Skin epidermis (tissue), 12 donors: ENCODE measurements at regions not wholly inside any gene's neighbourhood (a gene's known extent, or its start where the extent isn't known, plus 50 kb on each side); places are given as distances from the start of the nearest gene placed in this dataset.

Experiments used
- H3K27ac ChIP-seq, 21 experiments: fragments of 200-600 bp; sonication (generic) in 11 of 21; one replicate each; pipeline ENCODE4 v1.5.0; 2020; ENCODE audit warnings: mild to moderate bottlenecking in 3 of 21, inconsistent platforms in 2 of 21, moderate library complexity in 2 of 21
- H3K4me3 ChIP-seq, 7 experiments: fragments of 200-600 bp; sonication (generic) in 2 of 7; one replicate each; pipeline ENCODE4 v1.5.0; 2020; ENCODE audit warnings: inconsistent platforms in 2 of 7, mild to moderate bottlenecking in 2 of 7, moderate library complexity in 1 of 7

DNA sequence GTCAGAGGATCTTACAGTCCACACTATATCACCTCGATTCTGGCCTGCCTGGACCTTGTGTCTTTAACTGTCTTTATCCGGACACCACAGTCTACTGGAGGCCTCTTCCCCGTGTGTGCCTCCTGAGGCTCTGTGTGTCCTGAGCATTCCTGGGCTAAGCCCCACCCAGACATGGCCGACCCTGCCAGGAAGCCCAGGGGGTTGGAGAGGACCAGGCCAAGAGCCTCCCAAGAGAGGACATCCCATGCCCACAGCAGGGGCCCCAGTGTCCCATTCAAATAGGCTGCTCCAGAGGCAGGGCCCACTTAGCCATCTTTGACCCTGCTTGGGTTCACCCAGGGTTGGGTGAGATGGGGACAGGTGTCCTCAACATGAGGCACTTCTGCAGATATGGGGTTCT, 84.7 kb upstream of the OTOS start:
- H3K27ac ChIP-seq, result no peak overlapping the region

DNA sequence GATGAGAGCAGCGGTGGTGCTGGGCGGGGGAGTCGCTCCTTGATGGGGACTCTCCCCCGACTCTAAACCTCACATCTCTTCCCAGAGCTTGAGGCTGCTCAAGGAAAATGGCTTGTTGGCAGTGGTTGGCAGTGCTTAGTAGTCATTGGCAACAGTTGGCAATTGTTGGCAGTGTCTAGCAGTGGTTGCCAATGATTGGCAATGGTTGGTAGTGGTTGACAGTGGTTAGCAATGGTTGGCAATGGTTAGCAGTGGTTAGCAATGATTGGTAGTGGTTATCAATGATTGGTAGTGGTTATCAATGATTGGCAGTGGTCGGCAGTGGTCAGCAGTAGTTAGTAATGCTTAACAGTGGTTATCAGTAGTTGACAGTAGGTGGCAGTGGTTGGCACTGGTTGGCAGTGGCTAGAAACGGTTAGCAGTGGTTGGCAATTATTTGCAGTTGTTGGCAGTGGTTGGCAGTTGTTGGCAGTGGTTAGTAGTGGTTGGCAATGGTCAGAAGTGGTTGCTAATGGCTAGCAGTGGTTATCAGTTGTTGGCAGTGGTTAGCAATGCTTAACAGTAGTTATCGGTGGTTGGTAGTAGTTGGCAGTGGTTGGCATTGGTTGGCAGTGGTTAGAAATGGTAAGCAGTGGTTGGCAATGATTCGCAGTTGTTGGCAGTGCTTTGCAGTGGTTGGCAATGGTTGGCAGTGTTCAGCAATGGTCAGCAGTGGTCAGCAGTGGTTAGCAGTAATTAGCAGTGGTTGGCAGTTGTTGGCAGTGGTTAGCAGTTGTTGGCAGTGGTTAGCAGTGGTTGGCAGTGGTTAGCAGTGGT, 85.4 kb upstream of the OTOS start:
- H3K27ac ChIP-seq, result no peak overlapping the region

More for the DNA sequence above, 84.7 kb upstream of the OTOS start:
- H3K4me3 ChIP-seq, result no peak overlapping the region

GRCh38 chr2:240226672-240227537, 86.4 kb upstream of the OTOS start:
- Histone ChIP-seq H3K27ac (no peak overlapping the region), H3K4me3 (no peak overlapping the region)

More for the DNA sequence above, 85.4 kb upstream of the OTOS start:
- H3K4me3 ChIP-seq, result no peak overlapping the region

- Histone ChIP-seq H3K4me3 (no peak overlapping the region), H3K27ac (no peak overlapping the region)
These were observed 87.3 kb upstream of the OTOS start for GRCh38 chr2:240227538-240228428.

DNA sequence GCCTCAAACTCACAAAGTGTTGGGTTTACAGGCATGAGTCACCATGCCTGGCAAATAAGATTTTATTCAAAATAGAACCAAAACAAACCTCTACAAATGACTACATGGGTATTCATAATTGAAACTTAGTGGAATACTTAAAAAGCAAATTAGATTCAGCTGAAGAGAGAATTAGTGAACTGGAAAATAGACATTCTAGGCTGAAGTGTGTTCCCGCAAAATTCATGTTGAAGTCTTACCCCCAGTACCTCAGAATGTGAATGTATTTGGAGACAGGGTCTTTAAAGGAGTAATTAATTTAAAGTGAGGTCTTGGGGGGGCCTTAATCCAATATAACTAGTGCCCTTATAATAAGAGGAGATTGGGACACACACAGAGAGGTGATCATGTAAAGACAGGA, 88.5 kb upstream of the OTOS start:
- no peak overlapping the region for H3K27ac ChIP-seq
- H3K4me3 ChIP-seq, result no peak overlapping the region

GRCh38 chr2:240229603-240230235, 89.3 kb upstream of the OTOS start:
- Histone ChIP-seq H3K27ac (no peak overlapping the region), H3K4me3 (no peak overlapping the region)

DNA sequence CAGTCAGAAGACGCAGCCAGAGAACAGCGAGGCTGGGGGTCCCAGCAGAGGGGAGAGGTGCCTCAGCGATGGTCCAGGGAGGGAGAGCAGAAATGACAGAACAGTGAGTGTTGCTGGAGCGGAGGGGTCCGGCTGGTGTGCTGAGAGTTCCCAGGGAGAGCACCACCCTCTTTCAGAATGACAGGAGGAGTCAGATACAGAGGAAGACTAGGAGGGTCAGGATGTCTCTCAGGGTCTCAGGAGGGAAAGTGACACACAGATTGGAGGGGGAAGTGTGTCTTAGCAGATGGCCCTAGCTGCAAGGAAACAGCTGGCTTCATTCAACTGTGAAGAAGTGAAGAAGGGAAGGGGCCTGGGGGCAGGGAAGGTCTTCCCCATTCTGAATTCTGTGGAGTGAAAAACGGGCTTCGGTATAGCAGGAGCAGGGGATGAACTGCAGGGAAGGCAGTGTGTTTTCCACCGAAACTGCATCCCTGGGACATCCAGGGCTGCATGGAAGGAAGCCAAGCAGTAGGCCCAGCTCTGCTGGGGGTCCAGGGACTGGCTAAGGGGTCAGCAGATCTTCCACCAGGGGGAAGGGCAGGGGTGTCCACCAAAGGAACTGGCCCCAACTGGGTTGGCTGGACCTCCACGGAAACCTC, 90.0 kb upstream of the OTOS start:
- Histone ChIP-seq H3K27ac (no peak overlapping the region), H3K4me3 (no peak overlapping the region)

GRCh38 chr2:240231838-240232244, 91.4 kb upstream of the OTOS start:
- Histone ChIP-seq H3K4me3 (no peak overlapping the region), H3K27ac (no peak overlapping the region)

DNA sequence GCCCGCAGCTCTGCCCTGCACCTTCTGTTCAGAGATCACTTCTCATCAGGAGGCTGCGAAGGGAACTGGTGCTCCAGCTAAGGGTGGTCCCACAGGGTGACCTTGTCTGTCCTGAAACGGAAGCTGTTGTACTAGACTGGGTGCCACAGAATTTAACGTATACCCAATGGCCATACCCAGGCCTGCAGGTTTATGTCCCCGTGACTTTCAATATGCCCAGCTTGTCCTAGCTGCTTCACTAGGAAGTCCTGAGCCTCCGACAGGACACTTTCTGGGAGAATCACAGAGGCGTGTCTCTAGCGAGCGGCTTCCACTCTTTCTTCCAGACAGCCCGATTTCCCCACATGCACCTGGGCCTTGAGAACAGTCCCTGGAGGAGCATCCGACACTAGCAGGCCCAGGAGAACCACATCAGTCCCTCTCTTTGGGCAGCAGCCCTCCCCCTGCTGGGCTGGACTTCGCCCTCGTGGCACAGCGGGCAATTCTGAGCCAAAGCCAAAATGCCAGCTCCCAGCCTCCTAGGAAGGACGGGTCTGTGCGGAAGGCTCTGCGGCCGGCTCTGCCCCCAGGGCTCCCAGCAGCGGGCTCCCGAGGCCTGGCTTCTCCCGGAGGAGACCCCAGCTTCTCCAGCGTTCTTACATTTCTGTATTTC, 91.9 kb upstream of the OTOS start:
- Histone ChIP-seq H3K27ac (peak overlapping the region in 1 of 21 experiments; percentile 17), H3K4me3 (no peak overlapping the region)

DNA sequence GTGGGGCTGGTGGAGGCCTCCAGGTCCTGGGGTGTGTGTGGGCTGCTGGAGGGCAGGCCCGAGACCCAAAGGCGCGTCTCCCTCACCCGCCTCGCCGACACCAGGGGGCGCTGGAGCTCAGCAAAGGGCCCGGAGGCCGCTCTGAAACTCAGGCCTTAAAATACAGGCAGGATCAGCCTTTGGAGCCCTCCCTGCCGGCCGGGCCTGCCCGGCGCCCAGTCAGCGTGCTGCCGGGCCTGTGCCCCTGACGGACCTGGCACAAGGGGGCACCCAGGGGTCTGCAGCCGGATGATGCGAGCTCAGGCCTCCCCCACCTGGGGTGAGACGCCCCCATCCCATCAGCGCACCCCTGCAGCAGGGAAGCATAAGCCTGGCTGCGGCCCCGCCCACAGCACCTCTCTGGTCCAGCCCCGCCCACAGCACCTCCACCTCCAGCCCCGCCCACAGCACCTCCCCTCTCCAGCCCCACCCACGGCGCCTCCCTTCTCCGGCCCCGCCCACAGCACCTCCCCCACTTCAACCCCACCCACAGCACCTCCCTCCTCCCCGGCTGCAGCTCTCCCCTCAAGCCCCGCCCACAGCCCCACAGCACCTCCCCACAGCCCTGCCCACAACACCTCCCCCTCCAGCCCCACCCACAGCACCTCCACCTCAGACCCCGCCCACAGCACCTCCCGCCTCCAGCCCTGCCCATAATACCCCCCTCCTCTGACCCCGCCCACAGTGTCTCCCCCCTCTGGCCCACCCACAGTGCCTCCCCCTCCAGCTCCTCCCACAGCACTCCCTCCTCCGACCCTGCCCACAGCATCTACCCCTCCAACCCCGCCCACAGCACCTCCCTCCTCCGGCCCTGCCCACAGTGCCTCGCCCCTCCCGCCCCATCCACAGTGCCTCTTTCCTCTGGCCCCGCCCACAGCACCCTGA, 92.8 kb upstream of the OTOS start:
- H3K27ac ChIP-seq, result peak overlapping the region in 1 of 21 experiments; percentile 17

GRCh38 chr2:240233885-240234502, 93.5 kb upstream of the OTOS start:
- Histone ChIP-seq H3K4me3 (no peak overlapping the region), H3K27ac (no peak overlapping the region)

More for the DNA sequence above, 92.8 kb upstream of the OTOS start:
- peak overlapping the region in 2 of 7 experiments; percentile 24 to 30 for H3K4me3 ChIP-seq

- no peak overlapping the region for H3K27ac ChIP-seq
- H3K4me3 ChIP-seq, result no peak overlapping the region
These were observed 94.1 kb upstream of the OTOS start for GRCh38 chr2:240234503-240234951.

DNA sequence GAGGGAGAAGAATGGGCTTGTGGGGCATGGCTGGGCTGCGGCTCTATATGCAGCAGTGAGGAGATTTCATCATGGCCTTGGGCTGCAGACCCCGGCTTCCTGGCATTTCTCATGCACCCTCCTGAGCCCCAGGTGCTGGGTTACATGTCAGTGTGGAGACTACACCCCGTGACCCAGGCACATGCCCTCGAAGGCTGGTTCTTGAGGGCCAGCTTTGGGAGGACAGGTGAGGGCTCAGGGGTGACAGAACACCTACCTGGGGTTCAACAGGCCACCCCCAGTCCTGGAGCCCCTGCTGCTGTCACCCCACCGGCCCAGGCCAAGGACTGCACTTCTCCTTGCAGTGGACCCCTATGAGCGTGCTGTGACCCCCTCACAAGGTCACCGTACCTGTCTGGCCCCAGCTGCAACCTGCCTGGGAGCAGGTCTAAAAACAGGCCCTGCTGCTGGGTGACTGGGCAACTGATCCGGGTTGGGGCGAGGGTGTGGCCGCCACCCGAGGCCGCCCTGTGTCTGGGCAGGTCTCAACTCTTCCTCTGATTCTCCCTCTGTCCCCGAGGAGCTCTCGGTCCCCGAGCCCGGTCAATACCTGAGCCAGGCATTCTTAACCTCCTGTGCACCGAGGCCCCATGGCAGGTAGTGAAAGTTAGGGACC, 94.8 kb upstream of the OTOS start:
- Histone ChIP-seq H3K27ac (no peak overlapping the region), H3K4me3 (no peak overlapping the region)

DNA sequence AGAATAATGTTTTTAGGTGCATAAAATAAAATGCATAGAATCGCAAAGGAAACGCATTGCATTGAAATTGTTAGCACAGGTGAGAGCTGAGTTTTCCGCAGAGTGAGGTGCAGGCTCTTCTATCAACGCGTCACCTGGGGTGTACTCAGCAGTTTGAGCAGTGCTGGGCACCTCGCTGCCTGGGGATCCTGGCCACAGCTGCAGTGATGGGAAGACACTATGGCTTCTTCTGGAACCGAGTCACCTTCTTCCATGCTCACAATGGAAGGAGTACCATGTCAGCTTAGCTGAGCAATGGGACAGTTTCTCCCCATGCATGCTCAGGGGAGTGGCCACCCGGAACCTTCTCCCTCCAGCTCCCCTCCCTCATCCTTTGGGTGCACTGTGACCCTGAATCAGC, 95.4 kb upstream of the OTOS start:
- Histone ChIP-seq H3K27ac (no peak overlapping the region), H3K4me3 (no peak overlapping the region)

DNA sequence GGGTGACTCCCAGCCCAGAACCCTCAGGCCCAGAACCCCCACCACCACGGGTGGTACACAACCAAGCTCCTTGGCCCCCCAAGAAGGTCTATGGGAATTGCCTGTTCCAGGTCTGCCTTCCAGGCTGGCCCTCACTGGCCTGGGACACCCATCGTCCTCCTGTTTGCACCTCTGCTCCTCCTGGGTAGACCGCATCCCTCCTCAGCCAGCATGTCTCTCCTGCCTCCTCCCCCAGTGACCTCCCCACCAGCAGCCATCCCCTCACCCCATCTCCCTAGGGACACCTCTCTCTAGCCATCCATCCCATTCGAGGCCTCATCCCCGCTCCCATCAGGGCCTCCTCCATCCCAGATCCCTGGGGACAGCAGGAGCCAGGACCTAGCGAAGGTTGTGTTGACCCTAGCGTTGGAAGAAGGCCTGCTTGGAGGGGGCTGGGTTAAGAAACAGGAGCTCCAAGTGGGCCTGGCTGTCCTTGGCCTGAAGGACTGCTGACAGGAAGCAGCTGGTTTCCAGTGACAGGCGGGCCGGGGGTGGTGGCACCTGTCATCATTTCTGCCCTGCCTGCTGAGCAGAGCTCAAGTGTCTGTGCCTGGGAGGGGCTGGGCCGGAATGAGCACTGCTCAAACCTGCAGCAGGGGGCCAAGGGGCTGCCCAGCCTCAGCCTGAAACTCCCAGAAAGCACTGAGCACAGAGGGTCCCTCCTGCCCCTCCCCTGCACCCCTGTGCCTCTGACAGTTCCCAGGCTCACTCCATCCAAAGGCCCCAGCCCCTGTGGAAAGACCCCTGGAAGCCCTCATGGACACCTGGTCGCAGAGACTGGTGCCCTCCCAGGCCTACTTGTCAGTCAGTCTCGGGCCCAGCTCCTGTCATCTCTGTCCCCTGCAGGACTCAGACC, 96.0 kb upstream of the OTOS start:
- H3K4me3 ChIP-seq, result no peak overlapping the region

More for the DNA sequence above, 96.0 kb upstream of the OTOS start:
- no peak overlapping the region for H3K27ac ChIP-seq
